ENCODE measurements at regions not wholly inside any gene's neighbourhood (a gene's known extent, or its start where the extent isn't known, plus 50 kb on each side); places are given as distances from the start of the nearest gene placed in this dataset.

DNA sequence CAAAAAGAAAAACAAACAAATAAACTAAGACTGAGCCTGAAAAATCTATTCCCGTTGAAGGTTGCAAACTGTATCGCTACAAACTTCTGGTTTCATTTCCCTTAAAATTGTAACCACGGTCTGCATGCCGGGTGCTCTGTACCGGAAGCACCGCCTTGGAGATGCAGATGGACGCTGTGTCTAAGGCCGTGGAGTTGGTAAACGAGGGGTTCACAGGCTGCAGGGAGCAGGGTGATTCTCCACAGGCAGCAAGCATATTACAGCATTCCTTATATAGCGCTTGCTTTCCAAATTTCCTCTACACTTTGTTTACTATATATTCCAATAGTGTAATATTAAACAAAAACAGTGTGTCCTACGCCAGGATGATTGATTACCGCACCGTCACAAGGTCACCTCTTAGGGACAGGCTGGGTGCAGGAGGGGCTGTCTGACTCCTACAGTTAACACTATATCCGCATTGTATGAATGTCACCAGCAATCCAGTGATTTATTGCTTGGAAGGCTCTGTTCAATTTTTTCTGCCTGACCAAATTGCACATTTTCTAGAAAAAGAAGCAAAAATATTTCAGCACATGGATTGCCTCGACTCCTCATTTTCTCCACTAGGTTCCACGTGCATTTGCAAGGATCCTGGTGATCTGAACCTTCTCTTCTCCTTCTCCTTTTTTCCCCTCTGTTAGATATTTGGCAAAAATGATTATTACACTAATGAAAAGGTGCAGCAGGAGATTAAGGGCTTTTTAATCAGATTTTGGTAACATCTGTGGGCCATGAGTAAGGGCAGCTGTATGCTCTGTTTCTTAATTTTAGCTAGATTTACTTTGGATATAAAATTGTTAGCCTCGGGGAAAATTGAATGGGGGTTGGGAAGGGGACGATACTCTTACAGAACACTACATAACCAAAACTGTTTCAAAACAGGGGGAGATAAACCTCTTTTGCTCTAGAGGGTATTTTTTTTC is 325.8 kb upstream of the MGMT start:
- no peak for TF ChIP-seq EZH2phosphoT487 (IDR thresholded peaks at IDR 0.05; ENCODE audit: borderline replicate concordance, low read length)
- TF ChIP-seq, protein P1, sequence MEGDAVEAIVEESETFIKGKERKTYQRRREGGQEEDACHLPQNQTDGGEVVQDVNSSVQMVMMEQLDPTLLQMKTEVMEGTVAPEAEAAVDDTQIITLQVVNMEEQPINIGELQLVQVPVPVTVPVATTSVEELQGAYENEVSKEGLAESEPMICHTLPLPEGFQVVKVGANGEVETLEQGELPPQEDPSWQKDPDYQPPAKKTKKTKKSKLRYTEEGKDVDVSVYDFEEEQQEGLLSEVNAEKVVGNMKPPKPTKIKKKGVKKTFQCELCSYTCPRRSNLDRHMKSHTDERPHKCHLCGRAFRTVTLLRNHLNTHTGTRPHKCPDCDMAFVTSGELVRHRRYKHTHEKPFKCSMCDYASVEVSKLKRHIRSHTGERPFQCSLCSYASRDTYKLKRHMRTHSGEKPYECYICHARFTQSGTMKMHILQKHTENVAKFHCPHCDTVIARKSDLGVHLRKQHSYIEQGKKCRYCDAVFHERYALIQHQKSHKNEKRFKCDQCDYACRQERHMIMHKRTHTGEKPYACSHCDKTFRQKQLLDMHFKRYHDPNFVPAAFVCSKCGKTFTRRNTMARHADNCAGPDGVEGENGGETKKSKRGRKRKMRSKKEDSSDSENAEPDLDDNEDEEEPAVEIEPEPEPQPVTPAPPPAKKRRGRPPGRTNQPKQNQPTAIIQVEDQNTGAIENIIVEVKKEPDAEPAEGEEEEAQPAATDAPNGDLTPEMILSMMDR (conservative IDR thresholded peaks at IDR 0.05; ENCODE audit: low read depth, low read length) = no peak

Data from PC-3 (cell line).